Esophagus muscularis mucosa (tissue), 4 donors: ENCODE measurements at regions not wholly inside any gene's neighbourhood (a gene's known extent, or its start where the extent isn't known, plus 50 kb on each side); places are given as distances from the start of the nearest gene placed in this dataset.

ENCODE experiments used
- DNase-seq: peaks from one replicate; pipeline ENCODE4 v3.0.0-alpha.2; 2017; ENCODE audit errors: extremely low spot score
- H3K27ac ChIP-seq, 4 donors: fragments of 200-600 bp; sonication (generic); replicated peaks in 1 of 4; 1 replicate in 3 of 4; 2 replicates in 1 of 4; pipeline ENCODE4 v1.5.1; 2016 to 2019; ENCODE audit warnings: mild to moderate bottlenecking in 1 of 4
- H3K27me3 ChIP-seq, 4 donors: fragments of 200-600 bp; sonication (generic); one replicate each; pipeline versions ENCODE4 v1.5.1 to v1.6.0; 2016 to 2019
- H3K36me3 ChIP-seq, 4 donors: fragments of 200-600 bp; sonication (generic); one replicate each; pipeline ENCODE4 v1.5.1; 2016 to 2019
- H3K4me1 ChIP-seq, 4 donors: fragments of 200-600 bp; sonication (generic); one replicate each; pipeline ENCODE4 v1.5.1; 2016 to 2019
- H3K4me3 ChIP-seq, 4 donors: fragments of 200-600 bp; sonication (generic); 1 replicate in 2 of 4; 2 replicates in 2 of 4; pipeline ENCODE4 v1.5.1; 2016 to 2019; ENCODE audit warnings: mild to moderate bottlenecking in 4 of 4, moderate library complexity in 1 of 4
- H3K9me3 ChIP-seq, 4 donors: fragments of 200-600 bp; sonication (generic); 1 replicate in 3 of 4; 2 replicates in 1 of 4; pipeline ENCODE4 v1.5.1; 2016 to 2019
- EP300 ChIP-seq: sonication (generic); formaldehyde crosslinking; IDR thresholded peaks from one replicate; pipeline ENCODE4 v1.6.1; 2017; ENCODE audit warnings: antibody characterized with exemption
- POLR2A ChIP-seq: fragments of 450-650 bp; IDR thresholded peaks from one replicate; pipeline ENCODE4 v1.6.1; 2017; ENCODE audit warnings: antibody characterized with exemption, moderate library complexity, mild to moderate bottlenecking, low read depth
- POLR2AphosphoS5 ChIP-seq, 2 donors: sonication (generic); formaldehyde crosslinking; IDR thresholded peaks; one replicate each; pipeline ENCODE4 v1.6.1; 2017; ENCODE audit warnings: antibody characterized with exemption in 2 of 2
- WGBS: methylation state at CpG from one replicate; pipeline ENCODE4 v1.1.5; 2018; 5-methylcytosine and 5-hydroxymethylcytosine counted together
- intact Hi-C: fragments of 100-400 bp; cut with DNase I; formaldehyde crosslinking; loops from one replicate; pipeline ENCODE4 v1.15.1; 2023
- TF ChIP-seq, protein P1 (sequence below), 3 experiments: fragments of 200-600 bp in 2 of 3; fragments of 450-650 bp in 1 of 3; sonication (generic) in 2 of 3; IDR thresholded peaks; one replicate each; pipeline ENCODE4 v1.5.1; 2017 to 2019; ENCODE audit warnings: antibody characterized with exemption in 3 of 3, mild to moderate bottlenecking in 2 of 3, moderate library complexity in 1 of 3

DNA sequence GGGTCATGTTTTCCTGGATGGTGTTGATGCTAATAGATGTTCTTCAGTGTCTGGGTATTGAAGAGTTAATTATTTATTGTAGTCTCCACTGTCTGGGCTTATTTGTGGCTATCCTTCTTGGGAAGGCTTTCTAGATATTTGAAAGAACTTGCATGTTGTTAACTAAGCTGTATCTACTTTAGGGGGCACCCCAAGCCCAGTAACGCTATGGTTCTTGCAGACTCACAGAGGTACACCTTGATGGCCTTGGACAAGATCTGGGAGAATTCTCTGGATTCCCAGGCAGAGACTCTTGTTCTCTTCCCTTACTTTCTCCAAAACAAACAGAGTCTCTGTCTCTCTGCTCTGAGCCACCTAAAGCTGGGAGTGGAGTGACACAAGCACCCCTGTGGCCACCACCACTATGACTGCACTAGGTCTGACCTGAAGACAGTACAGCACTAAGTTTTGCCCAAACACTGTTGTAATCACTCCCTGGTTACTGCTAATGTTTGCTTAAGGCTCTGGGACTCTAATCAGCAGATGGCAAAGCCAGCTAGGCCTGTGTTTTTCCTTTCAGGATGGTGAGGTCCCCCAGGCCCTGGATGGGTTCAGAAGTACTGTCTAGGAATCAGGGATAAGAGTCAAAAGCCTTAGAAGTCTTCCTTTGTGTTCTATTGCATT lies 76.5 kb upstream of the C1orf21 start:
- Histone ChIP-seq H3K4me1 (no peaks in the 10 kb centered on the region), H3K9me3 (no peaks in the 10 kb centered on the region), H3K36me3 (no peaks in the 10 kb centered on the region), H3K27ac (no peak overlapping the region), H3K4me3 (no peak overlapping the region), H3K27me3 (no peaks in the 10 kb centered on the region)
- 93% methylated on average over 1 of the region's 1 CpG for WGBS
- DNase-seq = no peak
- intact Hi-C loops = no loop called here
- TF ChIP-seq, protein P1, sequence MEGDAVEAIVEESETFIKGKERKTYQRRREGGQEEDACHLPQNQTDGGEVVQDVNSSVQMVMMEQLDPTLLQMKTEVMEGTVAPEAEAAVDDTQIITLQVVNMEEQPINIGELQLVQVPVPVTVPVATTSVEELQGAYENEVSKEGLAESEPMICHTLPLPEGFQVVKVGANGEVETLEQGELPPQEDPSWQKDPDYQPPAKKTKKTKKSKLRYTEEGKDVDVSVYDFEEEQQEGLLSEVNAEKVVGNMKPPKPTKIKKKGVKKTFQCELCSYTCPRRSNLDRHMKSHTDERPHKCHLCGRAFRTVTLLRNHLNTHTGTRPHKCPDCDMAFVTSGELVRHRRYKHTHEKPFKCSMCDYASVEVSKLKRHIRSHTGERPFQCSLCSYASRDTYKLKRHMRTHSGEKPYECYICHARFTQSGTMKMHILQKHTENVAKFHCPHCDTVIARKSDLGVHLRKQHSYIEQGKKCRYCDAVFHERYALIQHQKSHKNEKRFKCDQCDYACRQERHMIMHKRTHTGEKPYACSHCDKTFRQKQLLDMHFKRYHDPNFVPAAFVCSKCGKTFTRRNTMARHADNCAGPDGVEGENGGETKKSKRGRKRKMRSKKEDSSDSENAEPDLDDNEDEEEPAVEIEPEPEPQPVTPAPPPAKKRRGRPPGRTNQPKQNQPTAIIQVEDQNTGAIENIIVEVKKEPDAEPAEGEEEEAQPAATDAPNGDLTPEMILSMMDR (IDR thresholded peaks at IDR 0.05) = peak in 2 of 3 experiments; percentile 12 to 25
- no peak for TF ChIP-seq EP300

DNA sequence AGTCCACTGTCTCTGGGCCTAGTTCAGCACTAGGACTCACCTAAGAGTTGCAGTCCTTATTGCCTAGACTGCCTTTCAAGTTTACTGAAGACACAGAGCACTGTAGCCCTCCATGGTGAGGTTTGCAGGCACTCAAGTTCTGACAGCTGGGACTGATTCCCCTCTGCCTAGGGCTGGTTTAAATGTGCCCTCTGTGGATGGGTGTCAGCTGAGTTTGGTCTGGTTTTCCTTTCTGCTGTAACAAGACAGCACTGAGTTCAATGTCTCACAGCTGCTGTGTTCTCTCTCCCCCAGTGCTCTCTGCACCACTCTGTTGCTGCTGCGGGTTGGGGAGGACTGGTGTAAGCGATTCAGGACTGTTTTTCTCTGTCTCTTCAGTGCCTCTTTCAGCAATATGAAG lies 75.2 kb upstream of the C1orf21 start:
- H3K27ac ChIP-seq = no peak overlapping the region
- H3K27me3 ChIP-seq = no peaks in the 10 kb centered on the region
- no peak overlapping the region for H3K4me3 ChIP-seq
- 94% methylated on average over 2 of the region's 2 CpGs for WGBS
- H3K9me3 ChIP-seq = no peaks in the 10 kb centered on the region
- intact Hi-C loops = no loop called here
- H3K4me1 ChIP-seq = no peaks in the 10 kb centered on the region
- TF ChIP-seq, protein P1 (IDR thresholded peaks at IDR 0.05) = no peak
- TF ChIP-seq POLR2AphosphoS5 (IDR thresholded peaks at IDR 0.05) (no peak), POLR2A (no peak), EP300 (no peak)
- no peak for DNase-seq
- H3K36me3 ChIP-seq = no peaks in the 10 kb centered on the region

DNA sequence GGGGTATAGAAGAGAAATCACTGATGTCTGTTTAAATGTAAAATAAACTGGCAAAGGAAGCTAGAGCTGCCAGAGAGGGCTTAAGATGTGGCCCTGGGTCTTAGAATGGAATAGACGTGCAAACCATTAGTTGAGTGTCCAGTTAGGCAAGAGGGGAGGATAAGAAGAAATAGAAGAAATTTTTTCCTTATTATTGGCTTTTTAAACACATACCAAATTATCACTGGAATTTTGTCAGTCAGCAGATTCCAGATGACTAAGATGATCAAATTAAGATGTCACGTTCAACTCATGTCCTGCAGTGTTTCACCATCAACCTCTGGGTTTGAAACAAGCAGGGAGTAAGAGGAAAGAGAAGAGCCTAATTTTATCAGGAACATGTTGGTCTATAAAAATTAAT lies 71.6 kb upstream of the C1orf21 start:
- 83% methylated on average over 2 of the region's 2 CpGs for WGBS
- no peak overlapping the region for H3K27ac ChIP-seq
- no peak overlapping the region for H3K4me3 ChIP-seq
- no peaks in the 10 kb centered on the region for H3K36me3 ChIP-seq
- intact Hi-C loops = no loop called here
- no peak for DNase-seq
- no peaks in the 10 kb centered on the region for H3K27me3 ChIP-seq
- TF ChIP-seq POLR2A (no peak), EP300 (no peak), POLR2AphosphoS5 (IDR thresholded peaks at IDR 0.05) (no peak)
- TF ChIP-seq, protein P1 (IDR thresholded peaks at IDR 0.05) = no peak
- H3K4me1 ChIP-seq = no peaks in the 10 kb centered on the region
- no peaks in the 10 kb centered on the region for H3K9me3 ChIP-seq

DNA sequence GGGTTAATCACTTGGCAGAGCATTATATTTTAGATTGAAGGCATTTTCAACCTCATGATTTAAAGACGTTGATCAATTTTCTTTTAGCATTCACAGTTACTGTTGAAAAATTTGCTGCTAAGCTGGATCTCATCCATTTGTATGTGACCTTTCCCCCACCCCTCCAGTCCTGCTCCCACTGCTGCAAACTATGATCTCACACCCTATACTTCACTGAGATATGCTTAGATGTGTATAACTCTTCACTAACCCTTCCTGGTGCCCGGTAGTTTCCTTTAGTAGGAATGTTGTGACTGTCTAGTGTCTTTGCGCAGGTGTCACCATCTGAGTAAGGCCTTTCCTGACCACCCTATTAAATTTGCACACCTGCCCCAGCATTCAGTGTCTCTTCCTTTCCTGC lies 67.0 kb upstream of the C1orf21 start:
- H3K9me3 ChIP-seq = no peaks in the 10 kb centered on the region
- no peaks in the 10 kb centered on the region for H3K36me3 ChIP-seq
- 84% methylated on average over 3 of the region's 3 CpGs for WGBS
- no peaks in the 10 kb centered on the region for H3K27me3 ChIP-seq
- DNase-seq = no peak
- no peaks in the 10 kb centered on the region for H3K4me1 ChIP-seq
- TF ChIP-seq EP300 (no peak), POLR2AphosphoS5 (IDR thresholded peaks at IDR 0.05) (no peak), POLR2A (no peak)
- TF ChIP-seq, protein P1 (IDR thresholded peaks at IDR 0.05) = no peak
- no peak overlapping the region for H3K4me3 ChIP-seq
- intact Hi-C loops = no loop called here
- H3K27ac ChIP-seq = no peak overlapping the region

DNA sequence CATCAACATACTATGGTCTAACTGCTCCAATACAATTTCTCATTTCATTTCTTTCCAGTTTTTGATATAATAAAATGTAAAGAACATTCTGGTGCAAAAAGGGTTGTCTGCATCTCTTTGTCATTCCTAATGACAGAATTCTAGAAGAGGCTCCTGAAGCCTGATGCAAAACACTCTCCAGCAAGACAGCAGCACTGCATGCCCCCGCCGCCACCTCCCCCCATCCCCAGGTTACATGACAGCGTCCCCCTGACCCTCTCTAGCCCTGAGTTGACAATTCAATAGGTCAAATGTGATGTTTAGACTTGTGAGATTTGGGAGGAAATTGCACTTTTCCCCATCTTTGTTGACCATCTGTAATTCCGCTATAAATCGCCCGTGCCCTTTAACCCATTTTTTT lies 64.6 kb upstream of the C1orf21 start:
- TF ChIP-seq, protein P1 (IDR thresholded peaks at IDR 0.05) = no peak
- TF ChIP-seq EP300 (no peak), POLR2A (no peak), POLR2AphosphoS5 (IDR thresholded peaks at IDR 0.05) (no peak)
- intact Hi-C loops = no loop called here
- Histone ChIP-seq H3K36me3 (no peaks in the 10 kb centered on the region), H3K4me1 (no peaks in the 10 kb centered on the region), H3K27me3 (no peaks in the 10 kb centered on the region), H3K27ac (no peak overlapping the region), H3K4me3 (no peak overlapping the region), H3K9me3 (no peaks in the 10 kb centered on the region)
- DNase-seq = no peak
- WGBS = 89% methylated on average over 6 of the region's 6 CpGs
